Panc1 (cell line): ENCODE measurements at regions not wholly inside any gene's neighbourhood (a gene's known extent, or its start where the extent isn't known, plus 50 kb on each side); places are given as distances from the start of the nearest gene placed in this dataset.

ENCODE experiments used
- ATAC-seq: fragments of 200-7000 bp; cut with Tn5 transposase; 2 replicates; pipeline ENCODE4 v1.9.1; 2020; ENCODE audit warnings: mild to moderate bottlenecking, moderate library complexity
- BruUV-seq: library from RNA; stranded (reverse); fragments of 400-500 nt; replicated peaks from 2 replicates; lab custom pipeline; 2021; lab: Mats Ljungman, UMichigan
- CTCF ChIA-PET: fragments of 300-600 bp; sonication (Branson Sonifier 250); formaldehyde crosslinking; loops from one replicate; lab custom pipeline; 2022; ENCODE audit warnings: antibody characterized with exemption; lab: Charles Lee
- POLR2A ChIA-PET: fragments of 300-600 bp; sonication (Branson Sonifier 250); formaldehyde crosslinking; loops from one replicate; lab custom pipeline; 2022; ENCODE audit warnings: antibody characterized with exemption; lab: Charles Lee
- DNase-seq: peaks from one replicate; pipeline ENCODE4 v3.0.0-alpha.2; 2010; ENCODE audit warnings: low read depth, low spot score
- H3K27ac ChIP-seq: 2 replicates; pipeline ENCODE4 v1.5.1; 2011; ENCODE audit warnings: mild to moderate bottlenecking, low read length, inconsistent platforms
- H3K27me3 ChIP-seq: fragments of 200-500 bp; sonication (Bioruptor generic); 2 replicates; pipeline ENCODE4 v1.6.0; 2014; ENCODE audit warnings: low read length, inconsistent platforms; ENCODE audit not compliant: control insufficient read depth, insufficient read depth
- H3K36me3 ChIP-seq: fragments of 200-500 bp; sonication (Bioruptor generic); 2 replicates; pipeline ENCODE4 v1.5.1; 2014; ENCODE audit warnings: inconsistent platforms, mild to moderate bottlenecking, low read length, moderate library complexity; ENCODE audit not compliant: control insufficient read depth, insufficient read depth
- H3K4me1 ChIP-seq: 2 replicates; pipeline ENCODE4 v1.5.1; 2011; ENCODE audit warnings: inconsistent platforms, mild to moderate bottlenecking, low read length, moderate library complexity; ENCODE audit not compliant: control insufficient read depth, insufficient read depth
- H3K4me3 ChIP-seq, 2 experiments: 2 replicates each; pipeline ENCODE4 v1.5.1; 2011 to 2012; ENCODE audit warnings: low read depth in 2 of 2, low read length in 2 of 2, mild to moderate bottlenecking in 2 of 2, inconsistent platforms in 1 of 2, moderate library complexity in 1 of 2
- H3K9me3 ChIP-seq: fragments of 200-500 bp; sonication (Bioruptor generic); 2 replicates; pipeline ENCODE4 v1.5.1; 2014; ENCODE audit warnings: low read depth, mild to moderate bottlenecking, inconsistent platforms, low read length, moderate library complexity; ENCODE audit not compliant: control insufficient read depth, insufficient read depth
- POLR2AphosphoS5 ChIP-seq: IDR thresholded peaks from 2 replicates; pipeline ENCODE4 v1.6.1; 2012; ENCODE audit warnings: mild to moderate bottlenecking, low read depth, low read length, moderate library complexity
- SIN3A ChIP-seq: IDR thresholded peaks from 2 replicates; pipeline ENCODE4 v1.6.1; 2012; ENCODE audit warnings: low read depth, mild to moderate bottlenecking, low read length, moderate library complexity, borderline replicate concordance; ENCODE audit not compliant: insufficient read depth
- TCF7L2 ChIP-seq: IDR thresholded peaks from 2 replicates; pipeline ENCODE4 v1.6.1; 2011; ENCODE audit warnings: mild to moderate bottlenecking, low read depth, low read length, inconsistent platforms
- in situ Hi-C: cut with HindIII; loops from 2 replicates; pipeline ENCODE4 v1.10.0; 2016; ENCODE audit warnings: low sequenced_read_pairs, low pct_unique_long_range_greater_than_20kb
- intact Hi-C: fragments of 100-400 bp; cut with micrococcal nuclease; formaldehyde crosslinking; loops from one replicate; pipeline ENCODE4 v1.10.0; 2022; ENCODE audit not compliant: unreplicated experiment
- TF ChIP-seq, protein P1 (sequence below), 2 experiments: IDR thresholded peaks; 2 replicates each; pipeline ENCODE4 v1.6.1; 2011 to 2012; ENCODE audit warnings: low read depth in 2 of 2, control low read depth in 1 of 2, low read length in 1 of 2, mild to moderate bottlenecking in 1 of 2, moderate library complexity in 1 of 2; ENCODE audit not compliant: insufficient read depth in 1 of 2
- TF ChIP-seq, protein P2 (sequence below): fragments of 450-650 bp; IDR thresholded peaks from 2 replicates; pipeline ENCODE4 v1.5.1; 2017; ENCODE audit warnings: mild to moderate bottlenecking

DNA sequence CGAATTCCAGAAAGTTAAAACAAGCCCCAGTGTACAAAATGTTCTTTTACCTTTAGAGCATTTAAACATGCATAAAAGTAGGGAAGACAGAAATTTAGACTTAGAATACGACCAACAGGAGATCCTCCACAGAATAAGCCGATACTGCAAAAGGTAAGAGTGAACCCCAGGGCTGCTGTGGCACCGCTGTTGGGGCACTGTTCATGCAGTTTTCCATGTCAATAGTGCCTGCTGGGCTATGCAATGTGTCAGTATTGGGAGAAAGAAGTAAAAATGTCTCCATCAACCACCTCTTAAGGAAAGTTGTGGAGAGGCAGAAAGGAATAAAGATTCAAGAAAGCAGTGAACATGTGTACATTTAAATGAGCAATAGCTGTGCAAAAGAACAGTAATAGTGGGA, 326.5 kb upstream of the SEMA3C start:
- H3K4me3 ChIP-seq: no peak overlapping the region
- no peak overlapping the region for H3K27ac ChIP-seq
- in situ Hi-C loops (no loop called here), intact Hi-C loops (loop anchor here (1.0 kb wide), 1 partner anchor 12 kb away; no protein-coding TSS in a partner anchor)
- TF ChIP-seq, protein P1, sequence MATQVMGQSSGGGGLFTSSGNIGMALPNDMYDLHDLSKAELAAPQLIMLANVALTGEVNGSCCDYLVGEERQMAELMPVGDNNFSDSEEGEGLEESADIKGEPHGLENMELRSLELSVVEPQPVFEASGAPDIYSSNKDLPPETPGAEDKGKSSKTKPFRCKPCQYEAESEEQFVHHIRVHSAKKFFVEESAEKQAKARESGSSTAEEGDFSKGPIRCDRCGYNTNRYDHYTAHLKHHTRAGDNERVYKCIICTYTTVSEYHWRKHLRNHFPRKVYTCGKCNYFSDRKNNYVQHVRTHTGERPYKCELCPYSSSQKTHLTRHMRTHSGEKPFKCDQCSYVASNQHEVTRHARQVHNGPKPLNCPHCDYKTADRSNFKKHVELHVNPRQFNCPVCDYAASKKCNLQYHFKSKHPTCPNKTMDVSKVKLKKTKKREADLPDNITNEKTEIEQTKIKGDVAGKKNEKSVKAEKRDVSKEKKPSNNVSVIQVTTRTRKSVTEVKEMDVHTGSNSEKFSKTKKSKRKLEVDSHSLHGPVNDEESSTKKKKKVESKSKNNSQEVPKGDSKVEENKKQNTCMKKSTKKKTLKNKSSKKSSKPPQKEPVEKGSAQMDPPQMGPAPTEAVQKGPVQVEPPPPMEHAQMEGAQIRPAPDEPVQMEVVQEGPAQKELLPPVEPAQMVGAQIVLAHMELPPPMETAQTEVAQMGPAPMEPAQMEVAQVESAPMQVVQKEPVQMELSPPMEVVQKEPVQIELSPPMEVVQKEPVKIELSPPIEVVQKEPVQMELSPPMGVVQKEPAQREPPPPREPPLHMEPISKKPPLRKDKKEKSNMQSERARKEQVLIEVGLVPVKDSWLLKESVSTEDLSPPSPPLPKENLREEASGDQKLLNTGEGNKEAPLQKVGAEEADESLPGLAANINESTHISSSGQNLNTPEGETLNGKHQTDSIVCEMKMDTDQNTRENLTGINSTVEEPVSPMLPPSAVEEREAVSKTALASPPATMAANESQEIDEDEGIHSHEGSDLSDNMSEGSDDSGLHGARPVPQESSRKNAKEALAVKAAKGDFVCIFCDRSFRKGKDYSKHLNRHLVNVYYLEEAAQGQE (IDR thresholded peaks at IDR 0.05; ENCODE audit: insufficient read depth in 1 of 2, low read depth in 2 of 2, low read length in 1 of 2): no peak
- no peak for TF ChIP-seq POLR2AphosphoS5
- TF ChIP-seq, protein P2, sequence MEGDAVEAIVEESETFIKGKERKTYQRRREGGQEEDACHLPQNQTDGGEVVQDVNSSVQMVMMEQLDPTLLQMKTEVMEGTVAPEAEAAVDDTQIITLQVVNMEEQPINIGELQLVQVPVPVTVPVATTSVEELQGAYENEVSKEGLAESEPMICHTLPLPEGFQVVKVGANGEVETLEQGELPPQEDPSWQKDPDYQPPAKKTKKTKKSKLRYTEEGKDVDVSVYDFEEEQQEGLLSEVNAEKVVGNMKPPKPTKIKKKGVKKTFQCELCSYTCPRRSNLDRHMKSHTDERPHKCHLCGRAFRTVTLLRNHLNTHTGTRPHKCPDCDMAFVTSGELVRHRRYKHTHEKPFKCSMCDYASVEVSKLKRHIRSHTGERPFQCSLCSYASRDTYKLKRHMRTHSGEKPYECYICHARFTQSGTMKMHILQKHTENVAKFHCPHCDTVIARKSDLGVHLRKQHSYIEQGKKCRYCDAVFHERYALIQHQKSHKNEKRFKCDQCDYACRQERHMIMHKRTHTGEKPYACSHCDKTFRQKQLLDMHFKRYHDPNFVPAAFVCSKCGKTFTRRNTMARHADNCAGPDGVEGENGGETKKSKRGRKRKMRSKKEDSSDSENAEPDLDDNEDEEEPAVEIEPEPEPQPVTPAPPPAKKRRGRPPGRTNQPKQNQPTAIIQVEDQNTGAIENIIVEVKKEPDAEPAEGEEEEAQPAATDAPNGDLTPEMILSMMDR: no peak
- TF ChIP-seq SIN3A: no peak
- TF ChIP-seq TCF7L2: no peak
- no peaks in the 10 kb centered on the region for H3K4me1 ChIP-seq
- no peaks in the 10 kb centered on the region for H3K27me3 ChIP-seq
- DNase-seq (no peak), ATAC-seq (no peak)
- BruUV-seq: no TSS peak
- CTCF ChIA-PET: no interaction called here
- POLR2A ChIA-PET: no interaction called here
- H3K36me3 ChIP-seq: no peaks in the 10 kb centered on the region
- H3K9me3 ChIP-seq: no peaks in the 10 kb centered on the region

DNA sequence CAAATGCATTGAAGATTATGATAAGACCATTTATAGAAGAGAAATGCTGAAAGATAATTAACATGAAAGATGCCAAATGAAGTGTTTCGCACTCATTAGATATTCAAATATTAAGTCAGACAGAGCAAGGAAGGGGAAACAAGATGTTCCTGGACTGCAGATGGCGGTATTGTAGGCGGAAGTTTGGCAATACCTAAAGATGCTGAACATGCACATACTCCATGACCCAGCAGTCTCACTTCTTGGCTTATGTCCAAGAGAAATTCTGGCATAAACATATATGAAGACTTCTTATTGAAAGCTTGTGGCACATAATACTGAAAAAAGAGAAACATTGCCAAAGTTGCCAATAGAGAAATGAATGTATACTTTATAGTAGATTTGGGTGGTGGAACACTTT, 325.4 kb upstream of the SEMA3C start:
- ATAC-seq (no peak), DNase-seq (no peak)
- BruUV-seq: no TSS peak
- CTCF ChIA-PET: no interaction called here
- intact Hi-C loops: no loop called here
- POLR2A ChIA-PET: no interaction called here
- Histone ChIP-seq H3K27ac (no peak overlapping the region), H3K9me3 (no peaks in the 10 kb centered on the region), H3K4me1 (no peaks in the 10 kb centered on the region), H3K27me3 (no peaks in the 10 kb centered on the region), H3K36me3 (no peaks in the 10 kb centered on the region), H3K4me3 (no peak overlapping the region)
- no peak for TF ChIP-seq TCF7L2
- TF ChIP-seq, protein P2: peak; percentile 23; the same call in 1 of the 2 replicates
- TF ChIP-seq, protein P1 (IDR thresholded peaks at IDR 0.05; ENCODE audit: insufficient read depth in 1 of 2, low read depth in 2 of 2, low read length in 1 of 2): no peak
- TF ChIP-seq SIN3A: no peak
- no peak for TF ChIP-seq POLR2AphosphoS5
- in situ Hi-C loops: no loop called here
